Stimulated activated CD8-positive, alpha-beta memory T cell treated with anti-CD3 and anti-CD28 coated beads, Interleukin-4, amount 100 ng/mL, for 1 hour (primary cell): ENCODE measurements at regions not wholly inside any gene's neighbourhood (a gene's known extent, or its start where the extent isn't known, plus 50 kb on each side); places are given as distances from the start of the nearest gene placed in this dataset.

Experiments used
- DNase-seq, 2 donors: peaks; one replicate each; pipeline ENCODE4 v3.0.0-alpha.2; 2020; ENCODE audit warnings: low read depth in 2 of 2, low spot score in 1 of 2

- DNase-seq, result no peak
These were observed 344.8 kb downstream of the CSNK1G3 start for GRCh38 chr5:123856766-123857165.

- no peak for DNase-seq
These were observed 343.6 kb downstream of the CSNK1G3 start for GRCh38 chr5:123855609-123856008.

- no peak for DNase-seq
These were observed 333.6 kb downstream of the CSNK1G3 start for GRCh38 chr5:123845356-123846100.

GRCh38 chr5:123844873-123845272, 332.9 kb downstream of the CSNK1G3 start:
- no peak for DNase-seq

- DNase-seq, result no peak
These were observed 323.4 kb downstream of the CSNK1G3 start for GRCh38 chr5:123835421-123835820.

- DNase-seq, result no peak
These were observed 318.6 kb downstream of the CSNK1G3 start for GRCh38 chr5:123830575-123830974.

GRCh38 chr5:123827811-123828210, 315.8 kb downstream of the CSNK1G3 start:
- no peak for DNase-seq

- DNase-seq, result no peak
These were observed 307.9 kb downstream of the CSNK1G3 start for GRCh38 chr5:123819833-123820232.

- no peak for DNase-seq
These were observed 307.4 kb downstream of the CSNK1G3 start for GRCh38 chr5:123819386-123819785.

GRCh38 chr5:123817267-123817666, 305.3 kb downstream of the CSNK1G3 start:
- DNase-seq, result no peak

- DNase-seq, result no peak
These were observed 303.0 kb downstream of the CSNK1G3 start for GRCh38 chr5:123814801-123815470.

GRCh38 chr5:123813937-123814624, 302.1 kb downstream of the CSNK1G3 start:
- no peak for DNase-seq

- no peak for DNase-seq
These were observed 301.3 kb downstream of the CSNK1G3 start for GRCh38 chr5:123813264-123813663.

GRCh38 chr5:123811831-123812230, 299.9 kb downstream of the CSNK1G3 start:
- no peak for DNase-seq

- DNase-seq, result no peak
These were observed 298.9 kb downstream of the CSNK1G3 start for GRCh38 chr5:123810746-123811340.

GRCh38 chr5:123810253-123810652, 298.3 kb downstream of the CSNK1G3 start:
- DNase-seq, result no peak

- DNase-seq, result no peak
These were observed 297.7 kb downstream of the CSNK1G3 start for GRCh38 chr5:123809594-123810221.

GRCh38 chr5:123808461-123809380, 296.7 kb downstream of the CSNK1G3 start:
- no peak for DNase-seq

GRCh38 chr5:123807177-123807945, 295.4 kb downstream of the CSNK1G3 start:
- no peak for DNase-seq
